Adrenal gland (tissue), 5 donors: ENCODE measurements at regions not wholly inside any gene's neighbourhood (a gene's known extent, or its start where the extent isn't known, plus 50 kb on each side); places are given as distances from the start of the nearest gene placed in this dataset.
"Not testable (repeated sequence)": the region's sequence is repeated elsewhere in the genome, so short reads cannot be mapped to it uniquely, and the experiment has no call there.

Source experiments
- CTCF ChIP-seq, 6 experiments: fragments of 450-650 bp in 4 of 6; fragments of 200-600 bp in 2 of 6; sonication (generic) in 1 of 6; IDR thresholded peaks; 1 replicate in 5 of 6; 2 replicates in 1 of 6; pipeline versions ENCODE4 v1.5.1 to v1.8.0; 2016 to 2021; ENCODE audit warnings: antibody characterized with exemption in 6 of 6, mild to moderate bottlenecking in 2 of 6, moderate library complexity in 1 of 6
- POLR2A ChIP-seq, 2 donors: fragments of 450-650 bp; IDR thresholded peaks; one replicate each; pipeline ENCODE4 v1.6.1; 2017; ENCODE audit warnings: antibody characterized with exemption in 2 of 2, mild to moderate bottlenecking in 2 of 2, moderate library complexity in 1 of 2
- donor health status: DM: no; HTN: no; CAD: no.

GRCh38 chr5:57003566-57003965 is 51.6 kb upstream of the MIER3 start:
- not testable (repeated sequence) for TF ChIP-seq CTCF, POLR2A (IDR thresholded peaks at IDR 0.05)
